OCI-LY3 (cell line): ENCODE measurements at regions not wholly inside any gene's neighbourhood (a gene's known extent, or its start where the extent isn't known, plus 50 kb on each side); places are given as distances from the start of the nearest gene placed in this dataset.
"Not testable (repeated sequence)": the region's sequence is repeated elsewhere in the genome, so short reads cannot be mapped to it uniquely, and the experiment has no call there.

Source experiments
- H2AFZ ChIP-seq: fragments of 200-600, 300-600 bp; shearing (Covaris generic); 2 replicates; pipeline ENCODE4 v1.6.0; 2014; ENCODE audit warnings: antibody characterized with exemption, low read depth, low read length
- H3K27ac ChIP-seq: fragments of 200-600, 300-600 bp; sonication (generic); 2 replicates; pipeline ENCODE4 v1.5.1; 2014; ENCODE audit warnings: mild to moderate bottlenecking, low read length, moderate library complexity, mixed read lengths
- H3K27me3 ChIP-seq: fragments of 200-600, 300-600 bp; sonication (generic); 2 replicates; pipeline ENCODE4 v1.6.1; 2014; ENCODE audit warnings: low read depth, low read length, mixed read lengths
- H3K36me3 ChIP-seq: fragments of 200-600, 300-600 bp; sonication (generic); replicated peaks from 2 replicates; pipeline ENCODE3; 2014; ENCODE audit warnings: low read depth, low read length, mixed read lengths
- H3K4me1 ChIP-seq: fragments of 300-600, 200-600 bp; sonication (generic); 2 replicates; pipeline ENCODE4 v1.6.1; 2014; ENCODE audit warnings: low read length, mixed read lengths
- H3K4me2 ChIP-seq: fragments of 200-600, 300-600 bp; sonication (generic); 2 replicates; pipeline ENCODE4 v1.6.1; 2014; ENCODE audit warnings: low read length, mixed read lengths
- H3K4me3 ChIP-seq: fragments of 300-600, 200-600 bp; sonication (generic); 2 replicates; pipeline ENCODE4 v1.5.1; 2014; ENCODE audit warnings: antibody characterized with exemption, mild to moderate bottlenecking, low read length, moderate library complexity
- H3K79me2 ChIP-seq: fragments of 300-600, 200-600 bp; shearing (Covaris generic); 2 replicates; pipeline ENCODE4 v1.6.1; 2014; ENCODE audit warnings: mild to moderate bottlenecking, low read length, mixed read lengths
- H3K9ac ChIP-seq: fragments of 300-600, 200-600 bp; shearing (Covaris generic); 2 replicates; pipeline ENCODE4 v1.6.0; 2014; ENCODE audit warnings: mild to moderate bottlenecking, low read length, moderate library complexity
- H3K9me3 ChIP-seq: fragments of 200-600, 300-600 bp; shearing (Covaris generic); 2 replicates; pipeline ENCODE4 v1.6.1; 2014; ENCODE audit warnings: low read length, mixed read lengths; ENCODE audit not compliant: insufficient read depth
- H4K20me1 ChIP-seq: fragments of 200-600, 300-600 bp; sonication (generic); 2 replicates; pipeline ENCODE4 v1.6.1; 2016; ENCODE audit warnings: low read length, mixed read lengths; ENCODE audit not compliant: insufficient read depth
- CTCF ChIP-seq: fragments of 200-600, 300-600 bp; sonication (generic); IDR thresholded peaks from 2 replicates; pipeline ENCODE4 v1.5.1; 2014; ENCODE audit warnings: antibody characterized with exemption, low read length, low read depth
- EZH2phosphoT487 ChIP-seq: fragments of 200-600 bp; shearing (Covaris generic); IDR thresholded peaks from 2 replicates; pipeline ENCODE4 v1.6.1; 2018; ENCODE audit warnings: antibody characterized with exemption, mixed run types, low read depth

DNA sequence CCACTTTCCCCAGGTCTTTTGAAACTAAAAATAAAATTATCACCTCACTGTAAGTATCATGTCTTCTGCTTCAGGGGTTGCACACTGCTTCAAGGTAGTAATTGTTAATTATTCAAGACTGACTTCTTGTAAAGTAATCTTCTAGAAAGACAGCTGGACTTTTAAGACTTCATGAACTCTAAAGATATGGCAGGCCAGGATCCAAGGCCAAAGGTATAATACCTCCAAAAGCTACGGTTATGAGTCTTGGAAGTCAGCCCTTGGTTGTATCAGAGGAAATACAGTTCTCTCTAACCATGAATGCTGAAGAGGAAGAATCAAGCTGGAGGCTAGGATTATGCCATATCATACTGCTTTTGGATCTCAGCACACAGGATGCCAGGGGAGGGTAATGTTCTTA lies 1346.8 kb upstream of the GJE1 start:
- no peaks in the 10 kb centered on the region for H3K36me3 ChIP-seq
- no peaks in the 10 kb centered on the region for H3K27me3 ChIP-seq
- H4K20me1 ChIP-seq = no peaks in the 10 kb centered on the region
- H3K4me3 ChIP-seq = no peak overlapping the region
- no peak for TF ChIP-seq EZH2phosphoT487
- no peak for TF ChIP-seq CTCF
- no peaks in the 10 kb centered on the region for H3K4me1 ChIP-seq
- H3K9me3 ChIP-seq = no peaks in the 10 kb centered on the region
- no peak overlapping the region for H3K4me2 ChIP-seq
- no peaks in the 10 kb centered on the region for H3K79me2 ChIP-seq
- no peak overlapping the region for H3K27ac ChIP-seq
- no peak overlapping the region for H3K9ac ChIP-seq
- H2AFZ ChIP-seq = no peak overlapping the region

GRCh38 chr6:140784573-140784972 lies 1348.2 kb upstream of the GJE1 start:
- no peak overlapping the region for H3K27ac ChIP-seq
- no peaks in the 10 kb centered on the region for H3K36me3 ChIP-seq
- H3K27me3 ChIP-seq = no peaks in the 10 kb centered on the region
- no peaks in the 10 kb centered on the region for H3K79me2 ChIP-seq
- H3K9ac ChIP-seq = no peak overlapping the region
- no peak overlapping the region for H2AFZ ChIP-seq
- TF ChIP-seq EZH2phosphoT487 (no peak), CTCF (no peak)
- H4K20me1 ChIP-seq = no peaks in the 10 kb centered on the region
- H3K4me1 ChIP-seq = no peaks in the 10 kb centered on the region
- no peaks in the 10 kb centered on the region for H3K9me3 ChIP-seq
- H3K4me3 ChIP-seq = no peak overlapping the region
- H3K4me2 ChIP-seq = no peak overlapping the region

DNA sequence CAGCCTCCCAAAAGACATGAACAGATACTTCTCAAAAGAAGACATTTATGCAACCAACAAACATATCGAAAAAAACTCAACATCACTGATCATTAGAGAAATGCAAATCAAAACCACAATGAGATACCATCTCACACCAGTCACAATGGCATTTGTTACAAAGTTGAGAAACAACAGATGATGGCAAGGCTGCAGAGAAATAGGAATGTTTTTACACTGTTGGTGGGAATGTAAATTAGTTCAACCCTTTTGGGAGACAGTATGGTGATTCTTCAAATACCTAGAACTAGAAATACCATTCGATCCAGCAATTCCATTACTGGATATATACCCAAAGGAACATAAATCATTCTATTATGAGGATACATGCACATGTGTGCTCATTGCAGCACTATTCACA lies 1349.2 kb upstream of the GJE1 start:
- H3K27me3 ChIP-seq, H4K20me1 ChIP-seq, H3K4me2 ChIP-seq, H3K4me1 ChIP-seq, H2AFZ ChIP-seq, H3K4me3 ChIP-seq, H3K36me3 ChIP-seq, H3K27ac ChIP-seq, H3K9ac ChIP-seq, H3K9me3 ChIP-seq, H3K79me2 ChIP-seq: not testable (repeated sequence)

- H3K9ac ChIP-seq = no peak overlapping the region
- H3K27me3 ChIP-seq = no peaks in the 10 kb centered on the region
- H3K36me3 ChIP-seq = no peaks in the 10 kb centered on the region
- no peak overlapping the region for H2AFZ ChIP-seq
- H3K4me3 ChIP-seq = no peak overlapping the region
- TF ChIP-seq CTCF (no peak), EZH2phosphoT487 (no peak)
- H3K9me3 ChIP-seq = no peaks in the 10 kb centered on the region
- no peaks in the 10 kb centered on the region for H4K20me1 ChIP-seq
- H3K79me2 ChIP-seq = no peaks in the 10 kb centered on the region
- no peak overlapping the region for H3K27ac ChIP-seq
- no peak overlapping the region for H3K4me2 ChIP-seq
- H3K4me1 ChIP-seq = no peaks in the 10 kb centered on the region
Measured at GRCh38 chr6:140782941-140783340, 1349.8 kb upstream of the GJE1 start.

DNA sequence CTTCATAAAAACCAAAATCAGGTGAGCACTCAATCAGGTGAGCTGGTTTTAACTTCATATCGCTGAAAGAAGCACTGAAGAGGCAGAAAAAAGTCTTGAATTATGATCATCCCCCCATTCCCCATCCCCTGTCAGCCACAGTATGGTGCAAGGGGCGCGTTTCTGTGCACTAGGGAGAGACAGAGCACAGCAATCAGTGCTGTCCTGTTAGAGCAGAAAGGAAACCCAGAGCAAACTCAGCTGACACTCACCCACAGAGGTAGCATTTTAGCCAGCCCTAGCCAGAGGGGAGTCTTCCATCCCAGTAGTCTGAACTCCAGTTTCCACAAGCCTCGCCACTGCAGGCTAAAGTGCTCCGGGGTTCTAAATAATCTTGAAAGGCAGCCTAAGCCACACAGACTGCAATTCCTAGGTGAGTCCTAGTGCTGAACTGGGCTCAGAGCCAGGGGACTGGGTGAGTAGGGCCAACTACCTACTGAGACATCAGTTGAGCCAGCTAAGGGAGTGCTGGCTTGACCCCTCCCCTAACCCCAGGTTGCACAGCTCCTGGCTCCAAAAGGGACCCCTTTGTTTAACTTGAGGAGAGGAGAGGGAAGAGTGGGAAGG lies 1352.6 kb upstream of the GJE1 start:
- Histone ChIP-seq H3K4me2 (no peak overlapping the region), H3K79me2 (no peaks in the 10 kb centered on the region), H3K4me3 (no peak overlapping the region), H3K36me3 (no peaks in the 10 kb centered on the region), H3K4me1 (no peaks in the 10 kb centered on the region), H4K20me1 (no peaks in the 10 kb centered on the region), H3K27ac (no peak overlapping the region), H3K9me3 (no peaks in the 10 kb centered on the region), H3K27me3 (no peaks in the 10 kb centered on the region), H2AFZ (no peak overlapping the region), H3K9ac (no peak overlapping the region)
- no peak for TF ChIP-seq EZH2phosphoT487
- TF ChIP-seq CTCF = no peak
